Fibroblast of mammary gland (primary cell): ENCODE measurements at regions not wholly inside any gene's neighbourhood (a gene's known extent, or its start where the extent isn't known, plus 50 kb on each side); places are given as distances from the start of the nearest gene placed in this dataset.

Experiments used
- DNase-seq: peaks from one replicate; pipeline ENCODE4 v3.0.0-alpha.2; 2010; ENCODE audit warnings: low read depth
- H3K4me3 ChIP-seq: 2 replicates; pipeline ENCODE4 v1.5.1; 2011; ENCODE audit warnings: low read depth, mild to moderate bottlenecking, low read length, moderate library complexity; ENCODE audit not compliant: control insufficient read depth
- CTCF ChIP-seq: conservative IDR thresholded peaks from 2 replicates; pipeline ENCODE4 v1.5.1; 2011; ENCODE audit warnings: low read depth, low read length, inconsistent platforms; ENCODE audit not compliant: control insufficient read depth, insufficient read depth

DNA sequence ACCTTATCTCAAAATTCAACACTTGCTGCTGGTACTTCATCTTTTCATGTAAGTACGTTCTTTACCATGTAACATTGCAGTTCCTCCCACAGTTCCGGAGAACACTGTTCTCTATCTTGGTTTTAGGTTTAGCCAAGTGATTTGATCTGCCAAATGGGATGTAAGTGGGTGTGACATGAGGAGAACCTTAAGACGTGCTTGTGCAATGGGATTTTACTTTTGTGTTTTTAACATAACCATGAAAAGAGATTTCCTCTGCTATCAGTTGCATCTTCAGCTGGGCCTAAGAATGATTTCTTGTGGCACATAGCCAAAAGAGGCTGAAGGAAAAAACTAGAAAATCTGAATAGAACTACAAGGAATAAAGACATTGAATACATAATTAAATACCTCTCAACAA, 894.5 kb upstream of the ALCAM start:
- TF ChIP-seq CTCF = no peak
- no peak for DNase-seq
- H3K4me3 ChIP-seq = no peak overlapping the region

DNA sequence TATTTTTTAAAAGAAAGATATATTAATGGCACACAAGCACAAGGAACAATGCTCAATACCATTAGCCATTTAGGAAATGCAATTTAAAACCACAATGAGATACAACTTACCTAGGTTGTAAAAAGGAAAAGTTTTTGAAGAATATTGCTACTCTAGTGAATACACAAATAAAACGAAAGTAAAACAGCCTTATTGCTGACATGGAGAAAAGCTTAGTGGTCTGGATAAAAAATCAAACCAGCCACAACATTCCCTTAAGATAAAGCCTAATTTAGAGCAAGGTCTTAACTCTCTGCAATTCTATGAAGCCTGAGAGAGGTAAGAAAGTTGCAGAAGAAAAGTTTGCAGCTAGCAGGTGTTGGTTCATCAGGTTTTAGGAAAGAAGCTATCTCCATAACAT, 892.7 kb upstream of the ALCAM start:
- no peak for TF ChIP-seq CTCF
- DNase-seq = no peak

GRCh38 chr3:104503022-104503421, 863.7 kb upstream of the ALCAM start:
- TF ChIP-seq CTCF = no peak
- H3K4me3 ChIP-seq = no peak overlapping the region
- no peak for DNase-seq

More for the DNA sequence above, 892.7 kb upstream of the ALCAM start:
- H3K4me3 ChIP-seq = no peak overlapping the region

- H3K4me3 ChIP-seq = no peak overlapping the region
- no peak for TF ChIP-seq CTCF
- DNase-seq = no peak
Observed at GRCh38 chr3:104510131-104510849, 856.4 kb upstream of the ALCAM start.

DNA sequence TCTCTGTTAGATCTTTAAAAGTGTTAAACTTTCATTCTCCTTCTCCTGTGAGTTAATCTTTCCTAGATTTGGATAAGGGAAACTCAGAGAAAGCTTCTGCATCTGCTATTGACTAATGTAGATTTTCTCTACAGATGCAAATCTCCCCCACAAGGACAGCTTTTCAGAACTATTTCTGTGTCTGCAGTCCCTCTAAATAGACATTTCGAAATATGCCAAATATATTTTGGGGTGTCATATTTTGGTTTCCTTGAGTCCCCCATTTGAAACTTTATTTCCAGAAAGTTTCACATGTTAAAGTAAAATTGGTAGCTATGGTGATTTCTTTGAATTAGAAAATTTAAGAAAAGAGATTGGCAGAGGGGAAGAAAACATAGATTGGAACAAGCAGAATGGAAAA, 852.3 kb upstream of the ALCAM start:
- no peak for DNase-seq
- no peak overlapping the region for H3K4me3 ChIP-seq
- TF ChIP-seq CTCF = no peak

DNA sequence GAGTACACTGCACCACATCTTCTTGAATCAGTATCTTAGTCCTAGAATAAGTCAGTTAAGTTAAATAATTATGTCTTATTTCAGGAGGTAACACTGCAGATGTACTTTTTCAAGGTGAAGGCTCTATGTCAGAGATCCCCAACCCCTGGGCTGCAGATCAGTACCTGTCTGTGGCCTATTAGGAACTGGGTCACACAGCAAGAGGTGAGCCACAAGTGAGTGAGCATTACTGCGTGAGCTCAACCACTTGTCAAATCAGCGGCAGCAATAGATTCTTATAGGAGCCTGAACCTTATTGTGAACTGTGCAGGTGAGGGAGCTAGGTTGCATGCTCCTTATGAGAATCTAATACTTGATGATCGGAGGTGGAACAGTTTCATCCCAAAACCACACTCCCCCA, 851.9 kb upstream of the ALCAM start:
- no peak for TF ChIP-seq CTCF
- no peak overlapping the region for H3K4me3 ChIP-seq
- DNase-seq = no peak

- TF ChIP-seq CTCF = no peak
- no peak for DNase-seq
- no peak overlapping the region for H3K4me3 ChIP-seq
Observed at GRCh38 chr3:104519068-104519467, 847.6 kb upstream of the ALCAM start.
